HEK293 (cell line): ENCODE measurements at regions not wholly inside any gene's neighbourhood (a gene's known extent, or its start where the extent isn't known, plus 50 kb on each side); places are given as distances from the start of the nearest gene placed in this dataset.

Source experiments
- CTCF ChIA-PET: fragments of 350-600 bp; formaldehyde crosslinking; extraction: SDS; loops from one replicate; lab custom pipeline; 2021; ENCODE audit warnings: antibody characterized with exemption; lab: Yijun Ruan, JAX
- POLR2A ChIA-PET: fragments of 300-600 bp; formaldehyde crosslinking; extraction: SDS; loops from one replicate; lab custom pipeline; 2020; ENCODE audit warnings: antibody characterized with exemption, inconsistent platforms; lab: Yijun Ruan, JAX
- H3K27ac ChIP-seq: fragments of 200-500 bp; sonication (Bioruptor generic); 2 replicates; pipeline ENCODE4 v1.5.1; 2014; ENCODE audit warnings: low read depth, low read length, control low read depth, inconsistent platforms; ENCODE audit errors: extremely low read depth
- H3K36me3 ChIP-seq, 2 experiments: fragments of 200-500 bp in 1 of 2; sonication (Bioruptor generic) in 1 of 2; 1 replicate in 1 of 2; 2 replicates in 1 of 2; pipeline ENCODE4 v1.5.1; 2014 to 2017; ENCODE audit warnings: inconsistent platforms in 2 of 2, low read length in 2 of 2; ENCODE audit not compliant: control insufficient read depth in 2 of 2, insufficient read depth in 1 of 2
- H3K4me1 ChIP-seq: fragments of 200-500 bp; sonication (Bioruptor generic); 2 replicates; pipeline ENCODE4 v1.5.1; 2014; ENCODE audit warnings: mild to moderate bottlenecking, low read length, inconsistent platforms; ENCODE audit not compliant: control insufficient read depth, insufficient read depth
- H3K4me3 ChIP-seq: 2 replicates; pipeline ENCODE4 v1.5.1; 2011; ENCODE audit warnings: low read depth, mild to moderate bottlenecking, control low read depth, low read length, moderate library complexity
- H3K9me3 ChIP-seq: fragments of 200-500 bp; sonication (Bioruptor generic); 2 replicates; pipeline ENCODE4 v1.5.1; 2014; ENCODE audit warnings: low read depth, low read length, inconsistent platforms; ENCODE audit not compliant: control insufficient read depth, insufficient read depth
- ELK4 ChIP-seq: IDR thresholded peaks from 2 replicates; pipeline ENCODE4 v1.6.1; 2011; ENCODE audit warnings: mild to moderate bottlenecking, low read depth, low read length, borderline replicate concordance
- GFI1B ChIP-seq: fragments of 450-650 bp; formaldehyde crosslinking; IDR thresholded peaks from 2 replicates; pipeline ENCODE4 v1.5.1; 2016; ENCODE audit warnings: missing biosample characterization, missing genetic modification characterization
- HOXC10 ChIP-seq: sonication (generic); formaldehyde crosslinking; IDR thresholded peaks from 2 replicates; pipeline ENCODE4 v1.8.1; 2023; ENCODE audit warnings: mild to moderate bottlenecking, missing genetic modification reagents
- HOXD13 ChIP-seq: sonication (generic); formaldehyde crosslinking; IDR thresholded peaks from 2 replicates; pipeline ENCODE4 v1.8.0; 2022; ENCODE audit warnings: missing genetic modification reagents, borderline replicate concordance
- MZF1 ChIP-seq: fragments of 450-650 bp; formaldehyde crosslinking; IDR thresholded peaks from 2 replicates; pipeline ENCODE4 v1.5.1; 2017; ENCODE audit warnings: missing biosample characterization, missing genetic modification characterization, borderline replicate concordance
- OSR2 ChIP-seq: fragments of 450-650 bp; formaldehyde crosslinking; IDR thresholded peaks from 2 replicates; pipeline ENCODE4 v1.5.1; 2016; ENCODE audit warnings: missing biosample characterization, missing genetic modification characterization
- ZBTB26 ChIP-seq: fragments of 450-650 bp; formaldehyde crosslinking; optimal IDR thresholded peaks from 2 replicates; pipeline ENCODE3; 2016; ENCODE audit warnings: missing biosample characterization, mild to moderate bottlenecking, missing genetic modification characterization
- ZNF112 ChIP-seq: fragments of 450-650 bp; formaldehyde crosslinking; IDR thresholded peaks from 2 replicates; pipeline ENCODE4 v1.5.0; 2017; ENCODE audit warnings: missing biosample characterization, missing genetic modification characterization
- ZNF140 ChIP-seq: fragments of 450-650 bp; formaldehyde crosslinking; IDR thresholded peaks from 2 replicates; pipeline ENCODE4 v1.5.1; 2016; ENCODE audit warnings: missing biosample characterization, missing genetic modification characterization
- ZNF184 ChIP-seq: fragments of 450-650 bp; IDR thresholded peaks from 2 replicates; pipeline ENCODE4 v1.5.1; 2018; ENCODE audit warnings: missing biosample characterization, mild to moderate bottlenecking, missing genetic modification characterization
- ZNF350 ChIP-seq: fragments of 450-650 bp; formaldehyde crosslinking; IDR thresholded peaks from 2 replicates; pipeline ENCODE4 v1.5.0; 2017; ENCODE audit warnings: missing biosample characterization, mild to moderate bottlenecking, missing genetic modification characterization
- ZNF394 ChIP-seq: fragments of 450-650 bp; formaldehyde crosslinking; IDR thresholded peaks from 2 replicates; pipeline ENCODE4 v1.5.1; 2016; ENCODE audit warnings: missing biosample characterization, missing genetic modification characterization, mild to moderate bottlenecking, moderate library complexity, borderline replicate concordance
- ZNF398 ChIP-seq: fragments of 450-650 bp; formaldehyde crosslinking; IDR thresholded peaks from 2 replicates; pipeline ENCODE4 v1.5.1; 2017; ENCODE audit warnings: missing biosample characterization, missing genetic modification characterization
- ZNF404 ChIP-seq: fragments of 450-650 bp; formaldehyde crosslinking; IDR thresholded peaks from 2 replicates; pipeline ENCODE4 v1.5.1; 2017; ENCODE audit warnings: missing biosample characterization, missing genetic modification characterization
- ZNF433 ChIP-seq: fragments of 450-650 bp; formaldehyde crosslinking; IDR thresholded peaks from 2 replicates; pipeline ENCODE4 v1.5.1; 2016; ENCODE audit warnings: missing biosample characterization, missing genetic modification characterization, low read depth
- ZNF449 ChIP-seq: fragments of 450-650 bp; formaldehyde crosslinking; IDR thresholded peaks from 2 replicates; pipeline ENCODE4 v1.5.1; 2017; ENCODE audit warnings: missing biosample characterization, mild to moderate bottlenecking, missing genetic modification characterization, moderate library complexity
- ZNF513 ChIP-seq: fragments of 450-650 bp; IDR thresholded peaks from 2 replicates; pipeline ENCODE4 v1.5.1; 2018; ENCODE audit warnings: missing biosample characterization, missing genetic modification characterization
- ZNF555 ChIP-seq: fragments of 450-650 bp; formaldehyde crosslinking; conservative IDR thresholded peaks from 2 replicates; pipeline ENCODE4 v1.5.1; 2017; ENCODE audit warnings: missing biosample characterization, mild to moderate bottlenecking, missing genetic modification characterization, inconsistent platforms
- ZNF596 ChIP-seq: fragments of 450-650 bp; IDR thresholded peaks from 2 replicates; pipeline ENCODE4 v1.5.0; 2018; ENCODE audit warnings: missing biosample characterization, mild to moderate bottlenecking, missing genetic modification characterization, moderate library complexity
- ZNF629 ChIP-seq: fragments of 450-650 bp; formaldehyde crosslinking; IDR thresholded peaks from 2 replicates; pipeline ENCODE4 v1.5.1; 2017; ENCODE audit warnings: missing biosample characterization, missing genetic modification characterization
- ZNF645 ChIP-seq: fragments of 450-650 bp; formaldehyde crosslinking; IDR thresholded peaks from 2 replicates; pipeline ENCODE4; 2016; ENCODE audit warnings: missing biosample characterization, missing genetic modification characterization
- ZNF658 ChIP-seq: fragments of 450-650 bp; formaldehyde crosslinking; IDR thresholded peaks from 2 replicates; pipeline ENCODE4; 2016; ENCODE audit warnings: missing biosample characterization, missing genetic modification characterization
- ZNF660 ChIP-seq: fragments of 450-650 bp; IDR thresholded peaks from 2 replicates; pipeline ENCODE4 v1.5.1; 2018; ENCODE audit warnings: missing biosample characterization, mild to moderate bottlenecking, missing genetic modification characterization
- ZNF785 ChIP-seq: fragments of 450-650 bp; formaldehyde crosslinking; IDR thresholded peaks from 2 replicates; pipeline ENCODE4 v1.5.1; 2016; ENCODE audit warnings: missing biosample characterization, missing genetic modification characterization
- ZNF791 ChIP-seq: fragments of 450-650 bp; formaldehyde crosslinking; IDR thresholded peaks from 2 replicates; pipeline ENCODE4 v1.5.1; 2016; ENCODE audit warnings: missing biosample characterization, missing genetic modification characterization
- TF ChIP-seq, protein P1 (sequence below): fragments of 450-650 bp; formaldehyde crosslinking; IDR thresholded peaks from 2 replicates; pipeline ENCODE4 v1.5.1; 2017; ENCODE audit warnings: missing biosample characterization, missing genetic modification characterization
- TF ChIP-seq, protein P2 (sequence below): fragments of 450-650 bp; formaldehyde crosslinking; IDR thresholded peaks from 2 replicates; pipeline ENCODE4 v1.5.1; 2017; ENCODE audit warnings: missing biosample characterization, missing genetic modification characterization

- CTCF ChIA-PET = no interaction called here
- H3K36me3 ChIP-seq = no peaks in the 10 kb centered on the region
- no peaks in the 10 kb centered on the region for H3K4me1 ChIP-seq
- no peaks in the 10 kb centered on the region for H3K9me3 ChIP-seq
- no peak overlapping the region for H3K27ac ChIP-seq
- POLR2A ChIA-PET = no interaction called here
- TF ChIP-seq ELK4 (no peak), ZNF184 (no peak), ZNF398 (no peak), ZNF404 (tag by site-specific recombination) (no peak), GFI1B (tag by site-specific recombination) (no peak), ZNF555 (no peak), HOXC10 (CRISPR knock-in tag) (no peak), OSR2 (no peak), ZNF433 (tag by site-specific recombination) (no peak), ZNF629 (tag by site-specific recombination) (no peak), ZNF645 (tag by site-specific recombination) (no peak), ZNF350 (tag by site-specific recombination) (no peak), ZNF449 (tag by site-specific recombination) (no peak), ZNF660 (tag by site-specific recombination) (no peak), MZF1 (tag by site-specific recombination) (no peak)
- TF ChIP-seq, protein P1, sequence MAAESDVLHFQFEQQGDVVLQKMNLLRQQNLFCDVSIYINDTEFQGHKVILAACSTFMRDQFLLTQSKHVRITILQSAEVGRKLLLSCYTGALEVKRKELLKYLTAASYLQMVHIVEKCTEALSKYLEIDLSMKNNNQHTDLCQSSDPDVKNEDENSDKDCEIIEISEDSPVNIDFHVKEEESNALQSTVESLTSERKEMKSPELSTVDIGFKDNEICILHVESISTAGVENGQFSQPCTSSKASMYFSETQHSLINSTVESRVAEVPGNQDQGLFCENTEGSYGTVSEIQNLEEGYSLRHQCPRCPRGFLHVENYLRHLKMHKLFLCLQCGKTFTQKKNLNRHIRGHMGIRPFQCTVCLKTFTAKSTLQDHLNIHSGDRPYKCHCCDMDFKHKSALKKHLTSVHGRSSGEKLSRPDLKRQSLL (tag by site-specific recombination) = no peak
- H3K4me3 ChIP-seq = no peak overlapping the region
Observed at GRCh38 chr10:130531312-130531711, 395.1 kb downstream of the GLRX3 start.

DNA sequence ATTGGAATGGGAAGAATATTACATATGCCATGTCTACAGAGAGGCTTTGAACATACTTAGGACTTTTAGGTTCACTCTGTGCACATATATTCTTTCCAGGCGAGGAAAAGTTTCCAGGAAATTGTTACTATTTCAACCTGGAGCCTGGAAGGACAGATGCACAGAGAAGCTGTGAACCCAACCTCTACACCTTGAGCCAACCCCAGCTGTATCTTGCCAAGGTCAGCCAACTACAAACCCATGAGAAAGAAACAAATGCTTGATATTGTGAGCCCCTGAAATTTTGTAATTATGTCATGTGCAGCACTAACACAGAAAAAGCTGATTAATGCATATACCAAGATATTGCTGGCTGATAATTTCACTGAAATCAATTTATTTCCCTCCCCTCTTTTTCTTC lies 404.9 kb downstream of the GLRX3 start:
- no peaks in the 10 kb centered on the region for H3K4me1 ChIP-seq
- H3K9me3 ChIP-seq = no peaks in the 10 kb centered on the region
- CTCF ChIA-PET = no interaction called here
- POLR2A ChIA-PET = no interaction called here
- H3K36me3 ChIP-seq = no peaks in the 10 kb centered on the region
- H3K4me3 ChIP-seq = no peak overlapping the region
- H3K27ac ChIP-seq = no peak overlapping the region
- no peak for TF ChIP-seq ZNF791 (tag by site-specific recombination)
- TF ChIP-seq ZNF112 = no peak
- no peak for TF ChIP-seq HOXD13
- TF ChIP-seq ZNF658 (tag by site-specific recombination) = no peak
- TF ChIP-seq ZNF596 (tag by site-specific recombination) = no peak
- no peak for TF ChIP-seq ZNF513 (tag by site-specific recombination)
- TF ChIP-seq ZNF785 (tag by site-specific recombination) = no peak
- no peak for TF ChIP-seq ZNF394
- TF ChIP-seq, protein P2, sequence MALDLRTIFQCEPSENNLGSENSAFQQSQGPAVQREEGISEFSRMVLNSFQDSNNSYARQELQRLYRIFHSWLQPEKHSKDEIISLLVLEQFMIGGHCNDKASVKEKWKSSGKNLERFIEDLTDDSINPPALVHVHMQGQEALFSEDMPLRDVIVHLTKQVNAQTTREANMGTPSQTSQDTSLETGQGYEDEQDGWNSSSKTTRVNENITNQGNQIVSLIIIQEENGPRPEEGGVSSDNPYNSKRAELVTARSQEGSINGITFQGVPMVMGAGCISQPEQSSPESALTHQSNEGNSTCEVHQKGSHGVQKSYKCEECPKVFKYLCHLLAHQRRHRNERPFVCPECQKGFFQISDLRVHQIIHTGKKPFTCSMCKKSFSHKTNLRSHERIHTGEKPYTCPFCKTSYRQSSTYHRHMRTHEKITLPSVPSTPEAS (tag by site-specific recombination) = no peak
- TF ChIP-seq ZBTB26 (tag by site-specific recombination) = no peak
- TF ChIP-seq ZNF140 (tag by site-specific recombination) = no peak
